Dedifferentiated amniotic fluid mesenchymal stem cell (primary cell): ENCODE measurements at regions not wholly inside any gene's neighbourhood (a gene's known extent, or its start where the extent isn't known, plus 50 kb on each side); places are given as distances from the start of the nearest gene placed in this dataset.

Experiments
- DNase-seq: peaks from one replicate; pipeline ENCODE4 v3.0.0-alpha.2; 2016; ENCODE audit errors: extremely low spot score

DNA sequence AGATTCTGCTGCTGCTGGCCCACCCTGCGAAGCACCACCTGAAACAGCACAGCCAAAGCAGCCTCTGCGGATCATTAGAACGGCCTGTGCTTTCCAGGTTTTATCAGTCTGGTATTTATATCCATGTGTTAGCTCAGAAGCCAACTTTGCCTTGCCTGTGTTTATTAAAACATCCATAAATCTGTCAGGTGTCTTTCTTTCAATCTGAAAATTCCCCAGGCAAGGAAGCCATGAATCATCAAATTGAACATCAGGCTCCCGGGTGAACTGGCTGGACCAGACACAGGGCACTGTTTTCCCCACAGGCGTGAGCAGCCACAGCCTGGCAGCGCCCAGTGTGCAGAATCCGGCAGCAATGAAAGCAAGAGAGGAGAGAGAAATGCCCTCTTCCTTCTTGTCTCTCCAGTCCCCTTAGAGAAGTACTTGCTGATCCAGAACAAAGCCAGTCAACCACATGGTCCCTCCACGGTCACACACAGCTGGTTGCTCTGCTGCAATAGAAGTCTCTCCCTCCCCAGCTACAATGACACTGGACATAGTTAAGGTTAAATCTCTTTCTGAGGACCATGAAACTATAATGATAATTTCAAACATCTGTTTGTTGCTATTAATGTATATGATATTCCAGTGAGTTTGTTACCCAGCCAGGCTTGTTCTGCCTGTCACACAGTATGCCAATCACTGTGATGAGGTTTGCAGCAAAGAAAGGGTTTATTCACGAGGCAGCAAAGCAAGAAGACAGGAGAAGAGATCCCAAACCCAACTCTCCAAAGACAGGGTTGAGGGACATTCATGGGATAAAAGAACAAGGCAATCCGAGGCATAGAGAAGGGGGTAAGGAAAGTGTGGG, 212.1 kb upstream of the FMN2 start:
- DNase-seq = no peak

DNA sequence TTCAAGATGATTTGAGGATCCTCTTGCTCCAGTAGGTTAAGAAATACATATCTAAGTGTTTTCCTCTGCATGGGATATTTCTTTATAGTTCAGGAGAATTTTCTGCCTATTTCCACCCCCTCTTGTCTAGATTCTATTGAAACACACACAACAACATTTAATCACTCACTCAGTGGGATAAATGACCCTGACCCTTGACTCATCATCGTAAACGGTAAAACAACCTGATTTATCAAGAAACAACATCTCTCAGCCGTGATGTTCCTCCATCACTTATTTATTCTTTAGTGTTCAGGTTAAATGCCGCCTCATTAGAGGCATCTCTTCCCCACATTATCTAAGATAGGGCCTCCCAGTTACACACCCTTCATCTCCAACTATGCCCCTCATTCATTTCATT, 208.7 kb upstream of the FMN2 start:
- no peak for DNase-seq

DNA sequence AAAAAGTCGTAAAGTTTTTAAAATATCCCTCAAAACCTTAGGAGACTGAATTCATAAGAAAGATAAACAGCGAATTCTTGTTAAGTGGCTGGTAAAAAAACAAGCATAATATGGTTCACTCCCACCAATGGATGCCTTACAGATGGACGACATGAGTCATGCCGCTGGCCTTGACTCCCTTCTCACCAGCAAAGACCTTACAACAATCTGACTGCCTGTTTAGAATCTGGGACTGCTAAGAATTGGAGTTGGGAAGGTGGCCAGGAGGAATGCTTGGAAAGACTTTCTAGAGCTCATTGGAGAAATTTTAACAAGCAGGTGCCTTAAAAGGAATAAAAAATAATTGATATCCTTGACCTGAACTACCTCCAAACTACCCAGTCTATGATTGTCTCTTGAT, 206.9 kb upstream of the FMN2 start:
- no peak for DNase-seq

DNA sequence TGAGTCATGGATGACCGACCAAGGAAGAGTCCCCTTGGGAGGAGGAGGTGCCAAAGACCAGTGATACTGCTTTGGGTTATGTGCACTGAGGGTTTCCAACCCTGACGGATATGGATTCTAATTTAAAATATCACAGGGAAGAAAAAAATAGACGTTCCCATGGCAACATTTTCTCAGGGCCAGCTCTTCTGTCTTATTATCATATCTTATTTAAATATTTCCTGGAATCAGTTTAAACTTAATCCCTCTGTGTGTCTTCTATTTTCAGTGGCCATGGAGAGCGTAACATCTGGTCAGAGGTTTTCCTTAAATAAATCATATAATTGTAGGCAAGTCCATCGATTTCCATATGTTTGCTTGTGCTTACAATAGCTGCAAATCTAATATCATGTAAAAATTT, 205.4 kb upstream of the FMN2 start:
- no peak for DNase-seq

DNA sequence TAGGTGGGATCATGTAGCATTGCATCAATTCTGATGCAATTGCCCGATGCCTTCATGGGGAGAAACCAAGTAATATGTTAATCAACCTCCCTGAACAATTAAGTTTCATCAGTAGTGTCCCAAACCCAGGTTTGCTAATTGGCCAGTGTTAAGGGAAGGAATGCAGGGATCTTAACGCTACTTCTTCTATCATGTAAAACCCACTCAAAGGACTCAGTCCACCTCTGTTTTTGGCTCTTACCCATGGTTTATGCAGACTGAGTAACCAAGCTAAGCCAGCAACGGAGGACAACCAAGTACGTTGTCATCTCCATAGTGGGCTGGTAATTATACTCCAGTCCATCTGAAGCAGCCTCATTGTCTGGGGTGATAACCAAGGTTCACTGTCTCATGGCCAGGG, 203.0 kb upstream of the FMN2 start:
- no peak for DNase-seq

DNA sequence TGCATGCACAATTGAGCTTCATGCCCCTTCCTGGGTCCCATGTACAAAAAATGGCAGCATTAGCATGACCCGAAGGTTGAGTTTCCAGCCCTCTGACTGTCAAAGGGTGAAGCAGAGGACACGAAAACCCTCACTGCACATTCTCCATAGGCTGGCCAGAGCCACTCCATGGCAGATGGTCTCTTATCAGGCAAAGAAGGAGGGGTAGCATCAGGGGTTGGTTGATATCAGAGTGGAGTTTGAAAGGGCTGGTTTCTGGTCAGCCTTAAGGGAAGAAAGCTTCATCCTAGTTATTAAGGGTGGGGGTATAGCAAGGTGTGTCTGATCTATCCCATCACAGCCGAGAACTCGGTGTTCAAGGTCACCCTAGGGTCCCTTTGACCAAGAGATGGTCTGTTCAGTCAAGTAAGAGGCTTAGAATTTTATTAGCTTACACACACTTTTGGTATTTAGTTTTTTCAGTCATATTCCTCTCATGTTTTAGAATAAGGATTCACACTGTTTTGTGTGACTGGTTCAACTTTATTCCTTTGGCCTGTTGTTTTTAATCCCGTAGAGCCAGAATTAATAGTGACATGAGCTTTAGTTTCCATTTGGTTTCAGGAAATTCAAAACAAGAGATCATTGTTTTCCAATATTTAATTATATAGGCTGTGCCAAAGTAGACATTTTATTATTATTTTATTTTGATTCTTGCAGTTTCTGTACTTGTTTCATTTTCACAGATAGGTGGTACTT, 199.9 kb upstream of the FMN2 start:
- DNase-seq = no peak

DNA sequence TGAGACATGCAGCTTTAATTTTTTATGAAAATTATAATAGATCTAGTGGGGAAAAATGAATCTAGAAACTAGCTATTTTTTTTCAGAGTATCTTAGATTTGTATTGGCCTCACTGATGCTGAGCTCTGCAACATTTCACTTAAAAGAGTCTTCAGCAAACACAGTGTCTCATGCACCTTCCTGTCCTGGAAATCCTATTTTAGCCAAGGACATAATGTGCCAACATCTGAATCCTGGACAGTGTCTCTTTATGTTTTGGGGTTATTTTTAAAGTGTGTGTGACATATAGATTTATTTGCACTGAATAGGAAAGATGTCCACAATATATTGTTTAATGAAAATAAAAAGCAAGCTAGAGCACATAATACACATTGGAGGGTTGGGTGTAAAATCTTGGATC, 199.1 kb upstream of the FMN2 start:
- DNase-seq = no peak

DNA sequence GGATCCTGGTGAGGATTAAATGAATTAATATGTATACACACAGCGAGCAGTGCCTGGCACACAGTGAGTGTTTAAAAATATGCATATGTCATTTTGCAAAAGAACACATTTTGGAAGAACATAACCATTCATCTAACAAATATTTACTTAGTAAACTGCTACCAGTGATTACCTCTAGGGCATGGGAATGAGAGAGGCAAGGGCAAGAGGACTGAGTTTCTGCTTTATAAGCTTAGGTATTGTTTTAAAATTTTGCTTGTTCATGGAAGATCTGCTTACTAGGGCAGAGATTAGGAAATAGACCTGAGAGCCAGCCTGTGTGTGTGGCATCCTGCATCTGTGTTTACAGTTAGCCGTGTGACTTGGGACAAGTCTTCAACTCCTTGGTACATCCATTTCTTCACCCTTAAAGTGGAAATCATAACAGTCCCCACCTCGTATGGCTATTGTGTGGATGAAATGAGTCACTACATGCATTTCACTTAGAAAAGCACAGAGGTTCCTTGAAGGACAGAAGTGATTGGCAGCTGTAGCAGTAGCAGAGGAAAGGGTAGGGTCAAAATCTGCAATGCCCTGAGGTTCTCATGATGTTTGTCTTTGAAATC, 198.5 kb upstream of the FMN2 start:
- no peak for DNase-seq

DNA sequence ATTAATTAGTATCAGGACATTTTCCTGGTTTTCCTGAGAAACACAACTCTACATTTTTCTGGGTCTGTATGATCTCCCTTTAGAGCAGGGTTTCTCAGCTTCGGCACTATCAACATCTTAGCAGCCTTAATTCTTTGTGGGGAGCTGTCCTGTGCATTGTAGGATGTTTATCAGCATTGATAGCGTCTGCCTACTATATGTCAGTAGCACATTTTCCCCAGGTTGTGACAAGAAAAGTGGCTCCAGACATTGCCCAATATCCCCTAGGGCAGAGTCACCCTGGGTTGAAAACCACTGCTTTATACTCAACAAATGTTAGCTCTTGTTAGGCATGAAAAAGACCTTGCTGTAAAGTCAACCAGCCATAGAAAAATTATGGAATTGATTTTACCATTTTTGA, 195.1 kb upstream of the FMN2 start:
- no peak for DNase-seq

DNA sequence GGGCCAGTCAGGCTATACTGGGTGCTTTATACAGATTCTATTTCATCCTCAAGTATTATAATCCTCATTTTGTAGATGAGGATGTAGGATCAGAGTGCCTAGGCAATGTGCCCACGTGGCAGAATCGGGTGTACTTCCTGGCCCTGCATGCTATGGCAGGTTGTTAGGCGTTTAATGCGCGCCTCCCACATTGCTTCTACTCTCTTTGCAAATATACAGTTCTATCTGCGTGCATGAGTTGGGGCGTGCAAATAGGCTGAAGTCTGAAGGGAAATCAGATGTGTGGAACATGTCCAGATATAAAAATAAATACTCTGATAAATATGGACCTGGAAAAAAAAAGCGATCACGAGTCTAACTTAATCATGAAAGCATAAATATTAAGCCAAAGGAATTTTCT, 194.7 kb upstream of the FMN2 start:
- no peak for DNase-seq

DNA sequence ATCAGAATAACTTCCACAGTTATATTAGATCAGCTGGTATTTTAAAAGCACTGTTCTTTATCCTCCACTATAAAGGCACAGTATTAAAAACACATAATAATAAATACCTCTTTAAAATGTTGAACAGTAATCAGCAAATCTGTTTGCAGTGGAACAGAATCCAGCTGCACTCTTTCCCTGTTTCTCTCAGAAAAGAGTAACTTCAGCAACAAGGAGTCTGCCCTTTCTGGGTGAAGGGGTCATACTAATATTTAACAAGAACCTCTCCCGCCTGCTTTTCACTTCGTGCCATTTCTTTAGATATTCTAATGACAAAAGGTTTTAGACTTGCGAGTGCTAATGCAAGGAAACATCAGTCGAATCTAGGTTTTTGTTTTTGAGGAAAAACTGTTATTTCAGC, 194.2 kb upstream of the FMN2 start:
- DNase-seq = no peak

DNA sequence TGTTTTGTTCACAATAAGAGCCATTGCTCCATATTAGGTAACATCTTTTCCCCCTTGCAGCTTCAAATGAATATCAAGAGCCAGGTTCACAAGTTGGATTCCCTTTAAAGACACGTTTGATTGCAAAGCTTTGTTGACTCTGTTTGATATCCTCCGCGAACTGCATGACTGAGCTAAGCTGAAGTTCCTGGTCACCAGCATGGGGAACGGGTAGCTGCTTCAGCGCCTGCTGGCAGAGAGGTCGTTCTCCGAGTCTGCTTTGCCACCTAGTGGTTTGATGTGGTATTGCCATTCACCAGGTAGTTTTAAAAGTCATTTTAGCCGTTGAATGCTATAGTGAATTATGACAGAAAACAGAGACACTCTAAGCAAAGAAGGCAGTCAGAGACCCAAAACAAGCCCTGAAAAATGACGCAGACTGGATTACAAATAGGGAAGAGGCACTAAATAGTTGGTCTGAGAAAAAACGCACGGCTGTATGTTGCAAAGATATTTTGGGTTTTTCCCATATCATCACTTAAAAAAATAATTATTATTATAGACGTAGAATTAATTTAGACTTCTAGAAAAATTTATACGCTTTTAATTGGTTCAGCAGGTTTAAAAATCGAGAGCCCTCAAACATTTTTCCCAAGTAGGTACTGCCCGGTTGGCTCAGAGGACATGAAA, 193.5 kb upstream of the FMN2 start:
- DNase-seq = peak; percentile 75

DNA sequence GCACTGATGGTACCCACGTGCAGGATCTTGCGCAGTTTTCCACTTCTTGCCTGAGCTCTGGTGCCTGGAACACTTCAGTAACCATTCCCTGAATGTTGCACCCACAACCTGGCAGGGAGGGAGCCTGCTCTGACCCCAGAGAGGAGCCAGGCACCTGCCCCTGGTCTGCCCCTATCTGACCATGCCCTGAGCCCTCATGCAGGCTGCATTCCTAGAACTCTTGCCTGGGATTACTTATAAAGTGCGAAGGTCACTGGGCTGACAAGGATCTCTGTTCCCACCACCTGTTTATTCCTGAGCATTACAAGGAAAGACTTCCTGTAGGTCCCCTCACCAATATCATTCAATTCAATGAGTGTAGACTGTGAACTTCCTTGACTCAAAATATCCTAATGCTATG, 191.9 kb upstream of the FMN2 start:
- no peak for DNase-seq

DNA sequence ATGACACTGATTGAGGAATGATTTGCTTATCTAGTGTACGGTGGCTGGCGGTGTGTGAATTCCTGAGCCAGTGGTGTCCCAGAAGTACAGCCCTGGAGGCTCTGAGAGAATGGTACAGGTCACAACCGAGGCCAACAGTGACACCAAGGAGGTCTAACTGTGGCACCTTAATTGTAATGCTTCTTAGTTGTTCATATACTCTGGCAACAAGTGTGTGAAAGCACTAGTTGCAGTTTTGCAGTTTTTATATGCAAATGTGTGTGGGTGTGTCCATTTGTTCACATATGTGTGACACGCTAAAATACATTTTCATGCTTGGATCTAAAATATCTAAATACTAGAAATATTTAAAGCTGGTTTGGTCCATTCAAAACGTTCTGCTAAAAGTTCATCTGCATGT, 185.3 kb upstream of the FMN2 start:
- DNase-seq = no peak

DNA sequence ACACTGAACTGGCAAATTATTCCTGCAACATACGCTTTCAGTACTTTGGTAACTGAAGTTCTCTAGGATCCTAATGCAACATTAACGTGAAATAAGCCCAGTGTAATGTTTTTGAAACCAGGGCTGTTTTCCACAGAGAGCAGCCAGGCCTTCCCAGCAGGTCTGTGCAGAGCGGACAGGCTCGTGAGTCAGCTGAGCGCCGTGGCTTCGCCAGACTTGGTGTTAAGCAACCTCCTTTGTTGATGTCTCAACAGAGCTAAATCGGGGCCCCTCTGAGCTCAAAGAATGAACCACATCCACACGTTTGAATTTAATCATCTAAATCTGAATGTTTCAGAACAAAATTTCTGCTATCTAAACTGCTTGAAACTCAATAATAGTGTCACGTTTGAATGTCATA, 181.8 kb upstream of the FMN2 start:
- peak; percentile 60 for DNase-seq

DNA sequence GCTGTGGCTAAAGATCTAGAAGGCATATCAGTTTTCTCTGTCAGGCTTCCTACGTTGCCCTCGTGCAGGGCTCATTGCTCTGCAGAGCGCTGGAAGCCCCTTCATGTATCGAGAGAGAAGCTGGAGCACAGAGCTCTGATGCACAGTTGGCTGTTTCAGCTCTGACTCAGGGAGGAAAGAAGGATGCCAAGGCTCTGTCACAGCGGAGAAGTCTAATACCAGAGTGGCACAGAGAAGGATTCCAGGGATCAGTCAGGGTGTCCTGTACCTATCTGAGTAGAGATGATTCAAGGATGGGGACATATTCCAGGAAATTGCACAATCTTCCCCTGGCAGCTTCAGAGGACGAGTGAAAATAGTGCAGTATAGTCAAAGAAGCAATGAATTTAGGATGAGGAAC, 179.2 kb upstream of the FMN2 start:
- peak; percentile 24 for DNase-seq

DNA sequence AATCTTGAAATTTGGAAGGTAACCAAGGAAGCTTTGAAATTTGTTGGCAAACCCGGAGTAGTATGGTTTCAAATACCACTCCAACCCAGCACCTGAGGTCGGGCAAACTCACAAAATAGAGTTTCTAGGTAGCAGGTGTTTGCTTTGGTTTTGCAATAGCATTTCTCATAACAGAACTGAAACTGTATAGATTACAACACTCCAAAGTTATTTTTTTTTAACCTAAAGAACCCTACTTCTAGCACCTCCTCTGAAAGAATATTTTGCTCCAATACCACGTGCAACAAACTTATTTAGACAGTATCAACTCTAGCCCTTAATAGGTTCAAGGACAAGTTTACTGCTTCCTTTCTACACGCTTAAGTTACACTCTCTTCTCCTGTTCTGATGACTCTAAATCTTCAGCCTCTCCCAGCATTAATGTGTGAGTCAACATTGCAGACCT, 178.5 kb upstream of the FMN2 start:
- no peak for DNase-seq

DNA sequence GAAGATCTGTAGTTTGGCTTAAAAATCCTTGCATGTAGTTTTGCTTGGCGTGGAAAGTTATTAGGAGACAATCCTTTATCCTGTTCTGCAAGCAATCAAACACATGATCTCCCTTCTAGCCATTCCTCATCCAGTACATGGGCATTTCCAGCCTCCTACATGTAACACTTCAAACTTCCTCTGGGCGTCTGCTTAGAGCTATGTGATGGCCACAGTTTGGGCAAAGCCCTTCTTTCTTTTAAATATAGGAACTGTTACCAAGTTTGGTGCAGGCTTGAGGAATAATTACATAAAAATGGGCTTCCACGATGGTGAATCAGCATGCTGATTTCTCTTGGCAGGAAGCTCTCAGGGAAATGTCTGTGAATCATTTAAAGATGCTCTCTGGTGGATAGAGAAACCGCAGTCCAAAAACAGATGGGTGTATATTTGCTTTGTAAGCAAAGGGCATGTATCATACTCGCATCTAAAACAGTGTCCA, 176.9 kb upstream of the FMN2 start:
- DNase-seq = peak; percentile 87

DNA sequence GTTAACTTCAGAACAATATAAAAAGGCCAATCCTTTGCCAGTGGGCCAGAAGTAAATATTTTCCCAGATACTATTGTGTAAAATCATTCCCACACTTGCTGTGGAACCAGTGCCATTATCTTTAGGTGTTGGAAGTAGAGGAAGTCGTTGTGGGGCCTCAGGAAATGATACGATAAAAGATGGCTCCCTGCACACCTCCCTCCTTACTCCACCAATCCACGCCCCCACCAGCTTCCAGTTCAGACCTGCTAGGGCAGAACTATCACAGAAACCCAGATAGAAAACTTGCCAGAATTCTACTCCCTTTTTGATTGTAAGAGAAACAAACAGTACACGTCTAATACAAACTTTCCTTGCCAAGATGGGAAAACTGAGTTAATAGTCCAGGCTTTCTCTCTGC, 173.0 kb upstream of the FMN2 start:
- DNase-seq = no peak

DNA sequence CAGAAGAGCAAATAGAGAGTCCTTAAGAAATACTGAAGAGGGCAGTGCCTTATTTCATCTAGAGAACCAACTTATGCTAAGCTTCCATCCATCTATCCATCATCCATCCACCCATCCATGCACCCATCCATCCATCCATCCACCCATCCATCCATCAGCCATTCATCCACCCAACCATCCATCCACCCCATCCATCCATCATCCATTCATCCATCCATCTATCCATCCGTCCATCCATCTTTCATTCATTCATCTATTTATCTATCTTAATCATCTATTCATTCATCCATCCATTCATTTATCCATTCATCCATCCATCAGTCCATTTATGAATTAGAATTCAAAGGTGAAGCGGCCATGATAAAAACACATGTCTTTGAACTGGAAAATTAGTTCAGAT, 171.5 kb upstream of the FMN2 start:
- no peak for DNase-seq

DNA sequence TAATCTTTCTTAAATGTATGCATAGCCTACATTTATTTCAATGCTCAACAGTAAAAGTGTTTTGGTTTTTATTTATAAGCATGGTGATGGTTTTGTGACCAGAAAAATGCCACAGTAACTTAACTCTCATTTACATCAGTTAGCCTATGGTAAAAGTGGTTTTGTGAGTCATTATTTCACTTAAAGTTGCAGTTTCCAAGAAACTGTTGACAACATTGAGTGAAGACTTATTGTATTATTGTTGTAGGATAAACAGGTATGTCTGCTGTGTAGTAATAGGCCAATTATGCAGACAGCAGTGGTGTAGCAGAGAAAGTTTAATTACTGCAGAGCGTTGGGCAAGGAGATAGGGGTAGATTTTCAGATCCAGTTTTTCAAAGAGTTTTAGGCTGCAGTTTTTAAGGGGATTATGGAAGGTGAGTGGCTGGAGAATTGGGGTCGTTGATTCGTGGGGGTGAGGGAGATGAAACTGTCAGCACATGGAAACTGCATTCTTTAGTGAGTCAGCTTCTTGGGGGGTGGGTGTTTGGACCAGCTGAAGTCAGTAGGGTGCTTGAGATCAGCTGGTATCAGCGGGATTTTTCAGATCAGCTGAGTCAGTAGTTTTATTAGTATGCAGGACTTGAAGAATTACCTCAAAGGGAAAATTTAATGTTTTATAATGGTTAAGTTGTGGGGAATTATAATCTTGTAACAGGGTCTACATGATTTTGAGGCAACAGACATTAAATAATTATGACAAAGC, 168.7 kb upstream of the FMN2 start:
- DNase-seq = no peak
